ENCODE measurements at regions not wholly inside any gene's neighbourhood (a gene's known extent, or its start where the extent isn't known, plus 50 kb on each side); places are given as distances from the start of the nearest gene placed in this dataset.

DNA sequence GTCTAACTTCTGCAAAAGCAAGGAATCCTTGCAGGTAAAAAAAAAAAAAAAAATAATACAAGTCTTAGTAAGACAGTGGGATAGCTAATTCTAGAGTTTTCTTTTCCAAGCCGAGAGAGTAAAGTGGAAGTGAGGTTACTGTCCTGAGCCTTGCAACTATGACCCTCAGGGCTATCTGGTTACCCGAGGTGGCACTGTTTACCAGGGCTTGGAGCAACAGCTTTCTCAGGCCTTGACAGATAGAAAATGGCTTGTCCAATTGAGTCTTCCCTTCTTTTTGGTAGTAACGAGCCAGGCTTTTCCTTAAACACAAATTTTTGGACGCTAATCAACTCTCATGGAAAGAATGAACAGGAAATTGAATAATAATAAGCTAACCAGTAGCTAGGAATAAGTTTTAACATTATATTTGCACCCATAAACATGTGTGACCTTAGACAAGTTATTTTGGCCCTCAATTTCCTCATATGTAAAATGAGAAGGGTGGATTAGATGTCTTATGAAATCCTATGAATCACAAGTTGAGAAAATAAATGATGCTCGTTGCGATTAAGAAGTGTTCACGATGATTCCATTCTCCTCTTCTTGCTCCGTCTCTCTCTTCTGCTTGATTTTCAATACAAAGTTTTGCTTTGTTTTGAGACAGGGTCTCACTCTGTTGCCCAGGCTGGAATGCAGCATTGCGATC lies 236.9 kb upstream of the KBTBD8 start:
- Histone ChIP-seq H3K9me3 (ENCODE audit: low read length) (no peaks in the 10 kb centered on the region), H3K27ac (ENCODE audit: low read depth, low read length, poor library complexity, severe bottlenecking) (no peak overlapping the region), H2AFZ (ENCODE audit: low read length) (no peak overlapping the region), H4K20me1 (ENCODE audit: insufficient read depth, low read length) (no peaks in the 10 kb centered on the region), H3K4me2 (ENCODE audit: low read length) (no peak overlapping the region), H3K79me2 (ENCODE audit: insufficient read depth, low read depth, low read length) (no peaks in the 10 kb centered on the region), H3K4me1 (ENCODE audit: insufficient read depth, low read length, poor library complexity, severe bottlenecking) (no peaks in the 10 kb centered on the region), H3K4me3 (ENCODE audit: low read depth, low read length, poor library complexity, severe bottlenecking) (no peak overlapping the region), H3K36me3 (ENCODE audit: insufficient read depth, low read length) (no peaks in the 10 kb centered on the region), H3K9me2 (ENCODE audit: insufficient read depth, low read length) (no peaks in the 10 kb centered on the region)
- DNase-seq (ENCODE audit: low spot score): no peak
- ChIA-PET POLR2A (interaction anchor here (0.7 to 0.8 kb wide), 2 partner anchors 273 to 441 kb away, joined by 4 read pairs; no protein-coding TSS in a partner anchor), CTCF (ENCODE audit: unreplicated experiment) (no interaction called here)
- no TSS peak for BruUV-seq (replicated peaks)
- TF ChIP-seq EZH2phosphoT487 (IDR thresholded peaks at IDR 0.05; ENCODE audit: borderline replicate concordance, low read depth, low read length): no peak
- TF ChIP-seq CTCF (conservative IDR thresholded peaks at IDR 0.05; ENCODE audit: low read length): no peak
- intact Hi-C loops (cut with micrococcal nuclease; ENCODE audit: unreplicated experiment): no loop called here

DNA sequence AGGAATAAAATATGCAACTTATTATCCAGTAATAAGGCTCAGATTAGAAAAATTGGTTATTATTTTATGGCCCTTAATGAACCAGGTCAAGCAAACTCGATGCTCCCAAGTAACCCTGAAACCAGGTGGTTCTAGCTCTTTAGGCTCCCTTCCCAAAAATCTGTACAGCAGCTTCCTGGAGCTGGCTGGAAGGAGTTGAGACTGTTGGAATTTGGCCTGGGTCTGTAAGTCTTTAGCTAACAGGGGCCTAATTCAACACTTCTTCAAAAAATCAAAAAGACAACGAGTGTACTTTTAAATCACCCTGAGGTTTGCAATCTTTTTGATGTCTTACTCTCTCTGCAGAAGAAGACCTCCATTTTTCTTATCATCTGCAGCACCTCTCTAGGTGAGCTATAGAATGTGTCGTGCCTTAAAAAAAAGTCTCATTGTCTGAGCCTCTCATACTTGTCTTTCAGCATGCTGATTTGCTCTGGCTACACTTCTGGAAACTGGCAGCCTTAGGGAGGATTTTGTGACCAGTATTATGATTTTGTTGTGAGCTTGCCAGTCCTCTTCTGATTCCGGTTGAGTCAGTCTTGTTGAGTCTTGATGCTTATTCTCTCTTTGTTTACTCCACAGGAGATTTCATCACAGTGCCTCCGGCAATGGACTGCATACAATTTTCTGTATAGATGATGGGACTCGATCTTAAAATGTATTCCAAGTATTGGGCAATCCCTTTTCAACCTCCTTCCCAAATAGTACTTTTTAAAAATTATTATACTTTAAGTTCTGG lies 235.0 kb upstream of the KBTBD8 start:
- no peak for DNase-seq (ENCODE audit: low spot score)
- H3K36me3 ChIP-seq (ENCODE audit: insufficient read depth, low read length): no peaks in the 10 kb centered on the region
- H3K27ac ChIP-seq (ENCODE audit: low read depth, low read length, poor library complexity, severe bottlenecking): no peak overlapping the region
- H3K79me2 ChIP-seq (ENCODE audit: insufficient read depth, low read depth, low read length): no peaks in the 10 kb centered on the region
- H3K9me2 ChIP-seq (ENCODE audit: insufficient read depth, low read length): no peaks in the 10 kb centered on the region
- no peak overlapping the region for H2AFZ ChIP-seq (ENCODE audit: low read length)
- POLR2A ChIA-PET: no interaction called here
- TF ChIP-seq CTCF (conservative IDR thresholded peaks at IDR 0.05; ENCODE audit: low read length) (no peak), EZH2phosphoT487 (IDR thresholded peaks at IDR 0.05; ENCODE audit: borderline replicate concordance, low read depth, low read length) (no peak)
- no peaks in the 10 kb centered on the region for H3K4me1 ChIP-seq (ENCODE audit: insufficient read depth, low read length, poor library complexity, severe bottlenecking)
- no peak overlapping the region for H3K4me3 ChIP-seq (ENCODE audit: low read depth, low read length, poor library complexity, severe bottlenecking)
- CTCF ChIA-PET (ENCODE audit: unreplicated experiment): no interaction called here
- H3K4me2 ChIP-seq (ENCODE audit: low read length): no peak overlapping the region
- H4K20me1 ChIP-seq (ENCODE audit: insufficient read depth, low read length): no peaks in the 10 kb centered on the region
- H3K9me3 ChIP-seq (ENCODE audit: low read length): no peaks in the 10 kb centered on the region
- no TSS peak for BruUV-seq (replicated peaks)
- intact Hi-C loops (cut with micrococcal nuclease; ENCODE audit: unreplicated experiment): no loop called here

- BruUV-seq (replicated peaks): no TSS peak
- Histone ChIP-seq H3K79me2 (ENCODE audit: insufficient read depth, low read depth, low read length) (no peaks in the 10 kb centered on the region), H3K36me3 (ENCODE audit: insufficient read depth, low read length) (no peaks in the 10 kb centered on the region), H4K20me1 (ENCODE audit: insufficient read depth, low read length) (no peaks in the 10 kb centered on the region), H3K9me2 (ENCODE audit: insufficient read depth, low read length) (no peaks in the 10 kb centered on the region), H2AFZ (ENCODE audit: low read length) (no peak overlapping the region), H3K4me2 (ENCODE audit: low read length) (no peak overlapping the region), H3K9me3 (ENCODE audit: low read length) (no peaks in the 10 kb centered on the region), H3K4me3 (ENCODE audit: low read depth, low read length, poor library complexity, severe bottlenecking) (no peak overlapping the region), H3K27ac (ENCODE audit: low read depth, low read length, poor library complexity, severe bottlenecking) (no peak overlapping the region), H3K4me1 (ENCODE audit: insufficient read depth, low read length, poor library complexity, severe bottlenecking) (no peaks in the 10 kb centered on the region)
- CTCF ChIA-PET (ENCODE audit: unreplicated experiment): no interaction called here
- no peak for DNase-seq (ENCODE audit: low spot score)
- TF ChIP-seq EZH2phosphoT487 (IDR thresholded peaks at IDR 0.05; ENCODE audit: borderline replicate concordance, low read depth, low read length) (no peak), CTCF (conservative IDR thresholded peaks at IDR 0.05; ENCODE audit: low read length) (no peak)
- intact Hi-C loops (cut with micrococcal nuclease; ENCODE audit: unreplicated experiment): no loop called here
- POLR2A ChIA-PET: no interaction called here
Measured at GRCh38 chr3:66778107-66778506, 220.0 kb upstream of the KBTBD8 start.
